HG02763 (cell line): ENCODE measurements at regions not wholly inside any gene's neighbourhood (a gene's known extent, or its start where the extent isn't known, plus 50 kb on each side); places are given as distances from the start of the nearest gene placed in this dataset.
"Not testable (repeated sequence)": the region's sequence is repeated elsewhere in the genome, so short reads cannot be mapped to it uniquely, and the experiment has no call there.

ENCODE experiments used
- ATAC-seq: cut with Tn5 transposase; IDR thresholded peaks from one replicate; pipeline ENCODE4 v1.9.1; 2021; ENCODE audit warnings: mild to moderate bottlenecking, moderate library complexity; ENCODE audit not compliant: unreplicated experiment

GRCh38 chr7:89761173-89761572 is 393.1 kb upstream of the STEAP1 start:
- ATAC-seq, result no peak

GRCh38 chr7:89770161-89770560 is 384.1 kb upstream of the STEAP1 start:
- no peak for ATAC-seq

- no peak for ATAC-seq
Measured at GRCh38 chr7:89771003-89771636, 383.1 kb upstream of the STEAP1 start.

GRCh38 chr7:89772276-89772675 is 382.0 kb upstream of the STEAP1 start:
- ATAC-seq, result no peak

- no peak for ATAC-seq
Measured at GRCh38 chr7:89773611-89774010, 380.7 kb upstream of the STEAP1 start.

GRCh38 chr7:89775459-89775858 is 378.8 kb upstream of the STEAP1 start:
- no peak for ATAC-seq

- no peak for ATAC-seq
Measured at GRCh38 chr7:89776980-89777379, 377.3 kb upstream of the STEAP1 start.

- ATAC-seq, result no peak
Measured at GRCh38 chr7:89777499-89777898, 376.8 kb upstream of the STEAP1 start.

- no peak for ATAC-seq
Measured at GRCh38 chr7:89780291-89780690, 374.0 kb upstream of the STEAP1 start.

GRCh38 chr7:89796481-89796880 is 357.8 kb upstream of the STEAP1 start:
- no peak for ATAC-seq

- no peak for ATAC-seq
Measured at GRCh38 chr7:89797965-89798598, 356.2 kb upstream of the STEAP1 start.

GRCh38 chr7:89798599-89798996 is 355.7 kb upstream of the STEAP1 start:
- ATAC-seq, result no peak

GRCh38 chr7:89800761-89801160 is 353.5 kb upstream of the STEAP1 start:
- ATAC-seq, result no peak

- ATAC-seq, result no peak
Measured at GRCh38 chr7:89809291-89809690, 345.0 kb upstream of the STEAP1 start.

GRCh38 chr7:89813081-89813480 is 341.2 kb upstream of the STEAP1 start:
- ATAC-seq, result no peak

- ATAC-seq, result no peak
Measured at GRCh38 chr7:89826121-89826520, 328.1 kb upstream of the STEAP1 start.

GRCh38 chr7:89826557-89826956 is 327.7 kb upstream of the STEAP1 start:
- ATAC-seq, result no peak

- no peak for ATAC-seq
Measured at GRCh38 chr7:89837515-89837914, 316.8 kb upstream of the STEAP1 start.

GRCh38 chr7:89839329-89839728 is 314.9 kb upstream of the STEAP1 start:
- no peak for ATAC-seq

- no peak for ATAC-seq
Measured at GRCh38 chr7:89845952-89846351, 308.3 kb upstream of the STEAP1 start.

- ATAC-seq, result no peak
Measured at GRCh38 chr7:89849052-89849451, 305.2 kb upstream of the STEAP1 start.

GRCh38 chr7:89857053-89857452 is 297.2 kb upstream of the STEAP1 start:
- not testable (repeated sequence) for ATAC-seq

- ATAC-seq, result no peak
Measured at GRCh38 chr7:89857767-89858166, 296.5 kb upstream of the STEAP1 start.
